Heart left ventricle (tissue), 16 donors: ENCODE measurements at regions not wholly inside any gene's neighbourhood (a gene's known extent, or its start where the extent isn't known, plus 50 kb on each side); places are given as distances from the start of the nearest gene placed in this dataset.

Experiments
- ATAC-seq, 4 donors: fragments of 200-7000 bp; cut with Tn5 transposase; one replicate each; pipeline ENCODE4 v1.9.1; 2020 to 2022; ENCODE audit warnings: moderate library complexity in 4 of 4, mild to moderate bottlenecking in 3 of 4, moderate number of reproducible peaks in 1 of 4
- DNase-seq, 5 donors: peaks; one replicate each; pipeline ENCODE4 v3.0.0-alpha.2; 2020
- H3K27ac ChIP-seq, 12 donors: fragments of 200-600 bp; sonication (generic) in 4 of 12; one replicate each; pipeline versions ENCODE4 v1.5.0 to v1.8.0; 2016 to 2022; ENCODE audit warnings: mild to moderate bottlenecking in 2 of 12
- H3K27me3 ChIP-seq, 9 donors: fragments of 200-600 bp; sonication (generic) in 2 of 9; one replicate each; pipeline versions ENCODE4 v1.5.1 to v1.8.0; 2016 to 2022; ENCODE audit warnings: mild to moderate bottlenecking in 3 of 9
- H3K36me3 ChIP-seq, 9 donors: fragments of 200-600 bp; sonication (generic) in 2 of 9; one replicate each; pipeline versions ENCODE4 v1.5.0 to v1.8.0; 2018 to 2022; ENCODE audit warnings: mild to moderate bottlenecking in 2 of 9
- H3K4me1 ChIP-seq, 12 donors: fragments of 200-600 bp; sonication (generic) in 4 of 12; one replicate each; pipeline versions ENCODE4 v1.5.0 to v1.8.0; 2016 to 2022; ENCODE audit warnings: mild to moderate bottlenecking in 3 of 12
- H3K4me3 ChIP-seq, 12 donors: fragments of 200-600 bp; sonication (generic) in 4 of 12; one replicate each; pipeline versions ENCODE4 v1.5.0 to v1.8.0; 2017 to 2022; ENCODE audit warnings: mild to moderate bottlenecking in 9 of 12, moderate library complexity in 4 of 12
- H3K9me3 ChIP-seq, 12 donors: fragments of 200-600 bp; sonication (generic) in 4 of 12; one replicate each; pipeline versions ENCODE4 v1.5.0 to v1.8.0; 2016 to 2022; ENCODE audit warnings: mild to moderate bottlenecking in 1 of 12
- POLR2A ChIP-seq, 2 donors: fragments of 450-650 bp; IDR thresholded peaks; one replicate each; pipeline ENCODE4 v1.6.1; 2017; ENCODE audit warnings: antibody characterized with exemption in 2 of 2, mild to moderate bottlenecking in 2 of 2, moderate library complexity in 2 of 2
- WGBS, 4 donors: extraction: QIAGEN DNeasy Blood & Tissue Kit in 2 of 4; methylation state at CpG; one replicate each; pipeline versions ENCODE4 v1.1.5 to v1.1.7; 2013 to 2018; 5-methylcytosine and 5-hydroxymethylcytosine counted together
- intact Hi-C, 10 donors: fragments of 100-400 bp; cut with DNase I; formaldehyde crosslinking; loops; one replicate each; pipeline versions ENCODE4 v1.11.1 to v1.14.2; 2022
- TF ChIP-seq, protein P1 (sequence below), 12 donors: fragments of 200-600 bp; sonication (generic) in 4 of 12; IDR thresholded peaks; one replicate each; pipeline versions ENCODE4 v1.5.0 to v1.8.0; 2018 to 2022; ENCODE audit warnings: antibody characterized with exemption in 12 of 12, mild to moderate bottlenecking in 5 of 12
- donor health status: ischemic (EF 13 %, LVEDD 7.1; RV severe dilation, severe dysfunction).
- donor health status: healthy with polysubstance abuse.
- donor health status: DM: no; HTN: yes; CAD: no.
- donor health status: DM: no; HTN: no; CAD: no.
- donor health status: ischemic (EF 25% LVEDD 6.9; RV normal size, moderate dysfunction).
- donor health status: ischemic (EF 25% LVEDD 5.7; RV mildly dilated, moderate dysfunction).
- donor health status: healthy.
- donor health status: DM: yes; HTN: yes; CAD: no.
- donor health status: ischemic (EF 35%, LVEDD 5.7; RV mildly dilated, moderate dysfunction).
- donor health status: nonischemic (EF 11% LVEDD 7.7; RV severe dilation, severe dysfunction).
- donor health status: DM: yes; HTN: yes; CAD: no.
- donor health status: PGD.
- donor health status: ischemic (EF 29% LVEDD 5.4; RV normal size, mild dysfunction).
- donor health status: nonischemic (EF 23%, LVEDD 6.1; RV moderate dilation, normal function).

DNA sequence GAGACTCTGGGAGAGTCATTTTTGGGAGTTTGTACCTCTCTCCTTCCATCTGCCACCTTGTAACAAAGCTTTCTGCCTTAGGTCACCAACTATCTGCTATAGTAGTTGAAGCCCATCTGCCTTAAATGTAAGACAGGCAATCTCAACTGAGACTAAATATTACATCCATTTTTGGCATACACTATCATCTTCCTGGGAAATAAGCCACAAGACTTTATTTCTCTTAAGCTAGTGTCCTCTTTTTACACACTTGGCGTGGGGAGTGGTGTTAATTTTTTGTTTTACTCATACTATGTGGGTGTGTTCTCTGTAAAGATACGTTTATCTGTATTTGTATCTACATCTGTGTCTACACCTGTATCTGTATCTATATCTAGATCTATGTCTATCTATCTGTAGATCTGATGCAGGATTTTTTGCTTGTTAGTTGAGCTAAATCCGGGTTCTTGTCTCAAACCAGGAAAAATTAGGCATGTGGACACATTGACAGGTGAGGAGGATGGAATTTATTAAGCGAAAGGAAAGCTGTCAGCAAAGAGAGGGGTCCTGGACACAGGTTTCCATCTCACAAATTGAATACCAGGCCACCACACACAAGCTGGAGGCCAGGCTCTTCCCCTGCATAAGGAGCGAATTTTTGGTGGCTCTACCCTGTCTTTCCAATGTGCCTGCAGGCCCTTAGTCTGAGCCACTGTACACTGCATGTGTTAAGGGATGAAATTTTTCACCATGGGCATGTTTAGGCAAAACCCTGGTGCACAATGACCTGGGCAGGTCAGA lies 64.8 kb upstream of the RND3 start:
- DNase-seq, result no peak
- H3K36me3 ChIP-seq, result no peaks in the 10 kb centered on the region

DNA sequence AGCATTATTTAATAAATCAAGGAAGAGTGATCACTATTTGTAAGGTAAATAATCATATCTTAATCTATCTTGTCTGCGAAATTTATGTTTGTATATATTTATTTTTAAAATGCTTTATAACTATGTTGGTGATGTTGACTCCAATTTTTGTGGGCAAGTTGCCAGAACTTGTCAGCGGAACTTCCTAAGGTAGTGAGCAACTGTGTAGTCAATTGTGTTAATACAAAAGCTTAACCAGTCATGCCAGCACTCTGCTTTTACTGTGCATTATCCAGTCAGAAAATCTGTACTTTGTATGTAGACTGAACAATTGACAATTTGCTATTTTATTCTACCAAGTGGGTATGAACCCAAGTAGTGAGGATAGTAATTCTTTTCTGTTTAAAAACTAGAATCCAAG lies 61.9 kb upstream of the RND3 start:
- no peaks in the 10 kb centered on the region for H3K27me3 ChIP-seq
- ATAC-seq (no peak), DNase-seq (no peak)
- no peak for TF ChIP-seq POLR2A (IDR thresholded peaks at IDR 0.05)
- intact Hi-C loops, result no loop called here
- no peaks in the 10 kb centered on the region for H3K4me1 ChIP-seq
- 63 to 75% (median 72%) methylated on average over 2 of the region's 2 CpGs for WGBS, 4 donors
- no peak overlapping the region for H3K4me3 ChIP-seq
- no peaks in the 10 kb centered on the region for H3K36me3 ChIP-seq
- H3K27ac ChIP-seq, result no peak overlapping the region
- no peaks in the 10 kb centered on the region for H3K9me3 ChIP-seq

More for the DNA sequence above, 64.8 kb upstream of the RND3 start:
- intact Hi-C loops, result no loop called here
- Histone ChIP-seq H3K4me3 (no peak overlapping the region), H3K9me3 (no peaks in the 10 kb centered on the region), H3K4me1 (no peaks in the 10 kb centered on the region), H3K27me3 (no peaks in the 10 kb centered on the region), H3K27ac (no peak overlapping the region)
- 85 to 92% (median 90%) methylated on average over 5 of the region's 5 CpGs for WGBS, 4 donors
- TF ChIP-seq, protein P1, sequence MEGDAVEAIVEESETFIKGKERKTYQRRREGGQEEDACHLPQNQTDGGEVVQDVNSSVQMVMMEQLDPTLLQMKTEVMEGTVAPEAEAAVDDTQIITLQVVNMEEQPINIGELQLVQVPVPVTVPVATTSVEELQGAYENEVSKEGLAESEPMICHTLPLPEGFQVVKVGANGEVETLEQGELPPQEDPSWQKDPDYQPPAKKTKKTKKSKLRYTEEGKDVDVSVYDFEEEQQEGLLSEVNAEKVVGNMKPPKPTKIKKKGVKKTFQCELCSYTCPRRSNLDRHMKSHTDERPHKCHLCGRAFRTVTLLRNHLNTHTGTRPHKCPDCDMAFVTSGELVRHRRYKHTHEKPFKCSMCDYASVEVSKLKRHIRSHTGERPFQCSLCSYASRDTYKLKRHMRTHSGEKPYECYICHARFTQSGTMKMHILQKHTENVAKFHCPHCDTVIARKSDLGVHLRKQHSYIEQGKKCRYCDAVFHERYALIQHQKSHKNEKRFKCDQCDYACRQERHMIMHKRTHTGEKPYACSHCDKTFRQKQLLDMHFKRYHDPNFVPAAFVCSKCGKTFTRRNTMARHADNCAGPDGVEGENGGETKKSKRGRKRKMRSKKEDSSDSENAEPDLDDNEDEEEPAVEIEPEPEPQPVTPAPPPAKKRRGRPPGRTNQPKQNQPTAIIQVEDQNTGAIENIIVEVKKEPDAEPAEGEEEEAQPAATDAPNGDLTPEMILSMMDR (IDR thresholded peaks at IDR 0.05), result no peak
- TF ChIP-seq POLR2A (IDR thresholded peaks at IDR 0.05), result no peak
- no peak for ATAC-seq

DNA sequence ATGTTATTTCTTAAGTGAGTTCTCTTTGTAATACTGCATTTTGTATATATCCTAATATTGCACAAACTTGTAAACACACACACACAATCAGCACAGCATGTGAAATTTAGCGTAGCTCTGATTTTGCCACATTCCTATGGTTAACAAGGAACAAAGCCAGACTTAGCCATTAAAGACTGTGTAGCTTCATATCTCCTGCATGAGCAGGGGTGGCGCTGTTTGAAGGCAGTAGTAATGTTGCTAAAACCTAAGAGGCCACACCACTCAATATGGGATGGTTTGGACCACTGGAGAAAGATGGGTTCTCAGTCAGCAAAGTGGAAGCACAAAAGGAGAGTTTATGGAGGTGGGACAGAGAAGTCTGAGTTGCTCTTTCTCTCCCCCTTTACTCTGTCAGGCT lies 61.1 kb upstream of the RND3 start:
- intact Hi-C loops, result no loop called here
- TF ChIP-seq, protein P1 (IDR thresholded peaks at IDR 0.05), result peak in 1 of 12 donors; percentile 10
- TF ChIP-seq POLR2A (IDR thresholded peaks at IDR 0.05), result no peak
- WGBS, 4 donors, result 78 to 80% (median 79%) methylated on average over 2 of the region's 2 CpGs
- Histone ChIP-seq H3K27ac (no peak overlapping the region), H3K9me3 (no peaks in the 10 kb centered on the region), H3K4me3 (no peak overlapping the region), H3K27me3 (no peaks in the 10 kb centered on the region), H3K4me1 (no peaks in the 10 kb centered on the region), H3K36me3 (no peaks in the 10 kb centered on the region)
- ATAC-seq, result no peak
- DNase-seq, result no peak

DNA sequence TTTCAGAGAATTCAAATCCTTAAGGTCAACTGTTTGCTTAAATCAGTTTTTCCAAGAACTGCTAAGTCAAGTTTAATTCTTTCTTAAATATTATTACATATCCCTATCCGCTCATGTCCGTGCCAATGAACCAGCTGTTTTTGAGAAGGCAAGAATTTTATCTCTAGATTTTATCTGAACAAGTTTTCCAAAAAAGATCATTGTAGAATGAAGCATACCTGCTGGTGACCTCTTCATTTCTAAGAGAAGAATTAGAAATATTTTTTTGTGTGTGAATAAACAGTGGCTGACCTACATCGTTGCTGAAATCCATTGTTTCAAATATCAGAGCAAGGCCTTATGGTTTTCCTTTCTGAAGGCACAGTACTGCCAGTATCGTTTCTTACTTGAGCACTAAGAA lies 58.4 kb upstream of the RND3 start:
- Histone ChIP-seq H3K4me3 (no peak overlapping the region), H3K27ac (no peak overlapping the region), H3K4me1 (no peaks in the 10 kb centered on the region), H3K36me3 (no peaks in the 10 kb centered on the region), H3K9me3 (no peaks in the 10 kb centered on the region), H3K27me3 (no peaks in the 10 kb centered on the region)
- DNase-seq (no peak), ATAC-seq (no peak)
- intact Hi-C loops, result no loop called here
- WGBS, 4 donors, result 68 to 77% (median 73%) methylated on average over 4 of the region's 4 CpGs
- no peak for TF ChIP-seq POLR2A (IDR thresholded peaks at IDR 0.05)
- TF ChIP-seq, protein P1 (IDR thresholded peaks at IDR 0.05), result no peak

DNA sequence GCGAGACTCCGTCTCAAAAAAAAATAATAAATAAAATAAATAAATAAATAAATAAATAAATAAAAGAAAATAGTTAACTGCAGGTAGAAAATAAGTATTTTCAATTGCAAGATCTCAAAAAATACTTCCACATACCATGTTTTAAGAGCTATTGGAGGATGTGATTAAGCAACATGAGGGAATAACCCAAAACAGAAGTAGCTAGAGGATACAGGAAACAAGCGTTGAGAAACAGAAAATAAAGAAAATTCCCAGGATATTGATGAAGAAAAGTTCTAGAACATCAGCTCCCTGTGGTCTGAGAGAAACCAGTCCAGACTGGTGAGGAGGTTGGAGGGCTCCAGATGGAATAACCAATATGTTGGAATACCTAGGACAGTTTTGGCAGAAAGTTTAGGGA lies 57.3 kb upstream of the RND3 start:
- ATAC-seq (no peak), DNase-seq (no peak)
- no peaks in the 10 kb centered on the region for H3K4me1 ChIP-seq
- WGBS, 4 donors, result 90 to 96% (median 93%) methylated on average over 3 of the region's 3 CpGs
- no peak overlapping the region for H3K27ac ChIP-seq
- no peaks in the 10 kb centered on the region for H3K9me3 ChIP-seq
- H3K27me3 ChIP-seq, result no peaks in the 10 kb centered on the region
- TF ChIP-seq POLR2A (IDR thresholded peaks at IDR 0.05), result no peak
- TF ChIP-seq, protein P1 (IDR thresholded peaks at IDR 0.05), result no peak
- H3K4me3 ChIP-seq, result no peak overlapping the region
- no peaks in the 10 kb centered on the region for H3K36me3 ChIP-seq
- intact Hi-C loops, result no loop called here
